ENCODE measurements at regions not wholly inside any gene's neighbourhood (a gene's known extent, or its start where the extent isn't known, plus 50 kb on each side); places are given as distances from the start of the nearest gene placed in this dataset.

- Histone ChIP-seq H3K9ac (replicated peaks; ENCODE audit: extremely low read depth, insufficient read depth, low read length) (no peak overlapping the region), H3K36me3 (ENCODE audit: control insufficient read depth in 2 of 2, extremely low read depth in 1 of 2, insufficient read depth in 2 of 2, low read length in 2 of 2) (no peaks in the 10 kb centered on the region), H3K4me1 (ENCODE audit: control insufficient read depth, extremely low read depth, insufficient read depth, low read length) (no peaks in the 10 kb centered on the region), H3K4me2 (ENCODE audit: insufficient read depth, low read length) (no peak overlapping the region), H2AFZ (ENCODE audit: low read depth, low read length) (no peak overlapping the region), H3K9me1 (replicated peaks; ENCODE audit: control insufficient read depth, extremely low read depth, insufficient read depth, low read length) (no peaks in the 10 kb centered on the region), H3K27ac (ENCODE audit: insufficient read depth, low read depth, low read length) (no peak overlapping the region), H4K20me1 (replicated peaks; ENCODE audit: control insufficient read depth, extremely low read depth, insufficient read depth, low read length) (no peaks in the 10 kb centered on the region), H3K27me3 (ENCODE audit: control insufficient read depth in 2 of 2, insufficient read depth in 2 of 2, low read length in 2 of 2) (no peaks in the 10 kb centered on the region), H3K9me3 (replicated peaks; ENCODE audit: control insufficient read depth, insufficient read depth, low read length) (no peaks in the 10 kb centered on the region), H3K4me3 (replicated peaks in 1 of 3; ENCODE audit: insufficient read depth in 1 of 3, low read depth in 1 of 3, low read length in 3 of 3) (no peak overlapping the region), H3K79me2 (ENCODE audit: control insufficient read depth, insufficient read depth, low read length) (no peaks in the 10 kb centered on the region)
- POLR2A ChIA-PET, result no interaction called here
- intact Hi-C loops (cut with micrococcal nuclease) (no loop called here), dilution Hi-C loops (cut with MboI; ENCODE audit: extremely low pct_ligation_motif_present, low sequenced_read_pairs) (no loop called here)
- no TSS peak for BruUV-seq (replicated peaks)
- CTCF ChIA-PET, result no interaction called here
- DNase-seq (ENCODE audit: low read depth, low spot score), result no peak
- FAIRE-seq, result no peak
- TF ChIP-seq MYC (IDR thresholded peaks at IDR 0.05; ENCODE audit: low read depth, low read length), result no peak
- TF ChIP-seq CTCF (IDR thresholded peaks at IDR 0.05; ENCODE audit: extremely low read depth in 1 of 2, insufficient read depth in 1 of 2, low read depth in 1 of 2, low read length in 2 of 2), result no peak
- no peak for TF ChIP-seq MAX (IDR thresholded peaks at IDR 0.05; ENCODE audit: insufficient read depth, insufficient read length)
- no peak for TF ChIP-seq JUN (IDR thresholded peaks at IDR 0.05; ENCODE audit: borderline replicate concordance, insufficient read depth, insufficient read length, low read depth)
- no peak for TF ChIP-seq POLR2A (IDR thresholded peaks at IDR 0.05; ENCODE audit: low read depth, low read length)
- no peak for TF ChIP-seq FOS (IDR thresholded peaks at IDR 0.05; ENCODE audit: borderline replicate concordance, insufficient read depth, low read length)
- TF ChIP-seq EZH2 (IDR thresholded peaks at IDR 0.05; ENCODE audit: borderline replicate concordance, low read depth, low read length, severe bottlenecking), result no peak
These were observed 315.2 kb upstream of the ACO1 start for GRCh38 chr9:32069169-32069813.
